ENCODE measurements at regions not wholly inside any gene's neighbourhood (a gene's known extent, or its start where the extent isn't known, plus 50 kb on each side); places are given as distances from the start of the nearest gene placed in this dataset.

GRCh38 chr15:91694831-91695210 lies 158.7 kb upstream of the SLCO3A1 start:
- TF ChIP-seq POLR2A (IDR thresholded peaks at IDR 0.05; ENCODE audit: low read depth, low read length) (no peak), SPI1 (IDR thresholded peaks at IDR 0.05; ENCODE audit: low read depth, low read length) (no peak)

Data from GM12891 (cell line).